ENCODE measurements at regions not wholly inside any gene's neighbourhood (a gene's known extent, or its start where the extent isn't known, plus 50 kb on each side); places are given as distances from the start of the nearest gene placed in this dataset.

DNA sequence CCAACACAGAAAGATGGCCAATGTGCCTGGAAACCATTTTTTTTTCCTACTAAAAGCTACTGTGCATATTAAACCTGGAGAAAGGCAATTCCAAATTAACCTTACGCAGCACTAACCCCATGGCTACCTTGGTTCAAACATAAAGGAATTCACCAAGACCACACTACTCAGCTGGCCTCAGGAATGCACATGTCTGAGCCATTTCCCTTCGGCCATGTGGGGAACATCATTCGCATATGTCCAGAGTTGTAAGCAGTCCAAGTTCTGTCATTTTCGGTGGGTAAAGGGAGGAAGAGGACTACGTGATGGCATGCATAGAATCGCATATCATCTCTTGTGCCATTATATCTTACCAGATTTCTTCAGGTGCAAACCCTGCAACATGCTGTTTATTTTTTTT lies 175.4 kb downstream of the NTMT2 start:
- TF ChIP-seq, protein P1, sequence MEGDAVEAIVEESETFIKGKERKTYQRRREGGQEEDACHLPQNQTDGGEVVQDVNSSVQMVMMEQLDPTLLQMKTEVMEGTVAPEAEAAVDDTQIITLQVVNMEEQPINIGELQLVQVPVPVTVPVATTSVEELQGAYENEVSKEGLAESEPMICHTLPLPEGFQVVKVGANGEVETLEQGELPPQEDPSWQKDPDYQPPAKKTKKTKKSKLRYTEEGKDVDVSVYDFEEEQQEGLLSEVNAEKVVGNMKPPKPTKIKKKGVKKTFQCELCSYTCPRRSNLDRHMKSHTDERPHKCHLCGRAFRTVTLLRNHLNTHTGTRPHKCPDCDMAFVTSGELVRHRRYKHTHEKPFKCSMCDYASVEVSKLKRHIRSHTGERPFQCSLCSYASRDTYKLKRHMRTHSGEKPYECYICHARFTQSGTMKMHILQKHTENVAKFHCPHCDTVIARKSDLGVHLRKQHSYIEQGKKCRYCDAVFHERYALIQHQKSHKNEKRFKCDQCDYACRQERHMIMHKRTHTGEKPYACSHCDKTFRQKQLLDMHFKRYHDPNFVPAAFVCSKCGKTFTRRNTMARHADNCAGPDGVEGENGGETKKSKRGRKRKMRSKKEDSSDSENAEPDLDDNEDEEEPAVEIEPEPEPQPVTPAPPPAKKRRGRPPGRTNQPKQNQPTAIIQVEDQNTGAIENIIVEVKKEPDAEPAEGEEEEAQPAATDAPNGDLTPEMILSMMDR (conservative IDR thresholded peaks at IDR 0.05; ENCODE audit: low read depth, low read length) = no peak
- DNase-seq (ENCODE audit: low read depth) = no peak
- H3K4me3 ChIP-seq (ENCODE audit: low read depth, low read length) = no peak overlapping the region

DNA sequence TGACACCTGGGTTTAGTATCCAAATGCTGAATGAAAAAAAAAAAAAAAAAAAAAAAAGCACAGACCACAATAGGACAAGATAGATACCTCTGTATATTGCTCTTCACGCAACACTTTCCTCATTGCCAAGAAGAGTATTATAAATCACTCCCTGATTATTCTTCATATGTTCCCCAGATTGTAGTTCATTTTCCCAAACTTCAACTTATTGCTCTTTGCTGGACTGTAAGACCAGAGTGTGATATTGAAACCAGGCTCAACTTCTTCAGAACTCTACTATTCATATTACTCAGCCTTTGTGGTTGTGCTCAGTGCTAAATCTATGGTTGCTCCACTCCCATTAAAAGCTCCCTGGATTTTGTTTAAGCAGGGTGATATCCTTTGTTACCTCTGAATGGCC lies 180.4 kb downstream of the NTMT2 start:
- no peak for DNase-seq (ENCODE audit: low read depth)
- TF ChIP-seq, protein P1 (conservative IDR thresholded peaks at IDR 0.05; ENCODE audit: low read depth, low read length) = no peak
- no peak overlapping the region for H3K4me3 ChIP-seq (ENCODE audit: low read depth, low read length)

DNA sequence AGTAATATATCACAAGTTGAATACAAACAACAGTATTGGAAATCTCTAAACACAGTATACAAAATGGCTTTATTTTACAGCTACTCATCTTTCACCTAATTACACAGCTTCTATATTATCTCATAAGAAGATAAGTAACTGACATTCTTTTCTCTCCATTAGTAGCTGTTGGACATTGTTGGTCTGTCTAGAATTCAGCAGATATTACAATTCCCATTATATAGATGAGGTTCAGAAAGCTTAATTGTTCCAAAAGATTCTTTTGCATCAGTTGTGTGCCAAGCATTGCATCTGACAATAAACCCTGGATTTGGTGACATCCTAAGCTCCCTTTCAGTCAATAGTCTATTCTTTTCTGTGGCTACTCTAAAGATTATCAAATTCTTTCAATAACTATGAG lies 187.0 kb downstream of the NTMT2 start:
- no peak overlapping the region for H3K4me3 ChIP-seq (ENCODE audit: low read depth, low read length)
- no peak for DNase-seq (ENCODE audit: low read depth)
- TF ChIP-seq, protein P1 (conservative IDR thresholded peaks at IDR 0.05; ENCODE audit: low read depth, low read length) = no peak

DNA sequence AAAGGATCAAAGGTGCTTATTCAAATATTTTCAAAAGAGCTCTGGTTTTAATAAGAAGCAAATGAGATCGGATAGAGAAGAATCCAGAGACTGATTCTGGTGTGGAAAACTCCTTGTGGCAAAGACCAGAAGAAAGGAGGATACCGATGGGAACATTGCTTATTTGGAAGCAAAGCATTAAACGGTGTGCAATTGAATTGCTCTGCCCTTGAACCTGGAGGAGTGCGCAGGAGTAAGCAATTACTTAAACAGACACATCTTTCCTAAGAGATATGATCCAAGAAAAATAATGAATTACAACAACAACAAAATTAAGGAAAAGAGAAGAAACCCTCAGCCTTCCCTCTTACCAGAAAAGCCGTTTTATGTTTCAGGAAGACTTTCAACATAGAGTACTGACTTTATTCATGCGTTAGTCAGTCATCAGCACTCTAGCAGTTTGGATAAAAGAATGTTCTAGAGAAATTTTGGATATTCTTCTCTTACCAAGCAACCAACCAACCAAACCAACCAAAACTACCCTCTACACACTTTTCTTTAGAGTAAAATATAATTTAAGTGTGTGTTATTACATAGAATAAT lies 191.7 kb downstream of the NTMT2 start:
- DNase-seq (ENCODE audit: low read depth) = no peak
- no peak overlapping the region for H3K4me3 ChIP-seq (ENCODE audit: low read depth, low read length)
- TF ChIP-seq, protein P1 (conservative IDR thresholded peaks at IDR 0.05; ENCODE audit: low read depth, low read length) = no peak

DNA sequence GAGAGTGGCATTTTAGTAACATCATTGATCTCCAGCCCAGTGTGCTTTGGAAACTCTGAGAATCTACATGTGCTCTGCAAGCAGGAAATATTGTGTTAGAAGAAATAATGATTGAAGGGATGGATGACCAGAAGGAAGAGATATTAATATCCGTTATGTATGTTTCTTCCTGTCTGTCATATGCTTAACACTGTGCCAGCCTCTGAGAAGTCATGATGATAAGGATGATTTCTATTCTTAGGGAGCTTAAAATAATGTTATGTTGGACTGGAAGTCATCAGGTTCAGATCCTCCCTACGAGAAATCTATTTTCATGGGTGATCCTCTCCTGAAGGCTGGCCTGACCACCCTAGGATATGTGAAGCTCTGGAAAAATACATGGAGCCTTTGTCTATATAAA lies 192.4 kb upstream of the GORAB start:
- no peak for DNase-seq (ENCODE audit: low read depth)

DNA sequence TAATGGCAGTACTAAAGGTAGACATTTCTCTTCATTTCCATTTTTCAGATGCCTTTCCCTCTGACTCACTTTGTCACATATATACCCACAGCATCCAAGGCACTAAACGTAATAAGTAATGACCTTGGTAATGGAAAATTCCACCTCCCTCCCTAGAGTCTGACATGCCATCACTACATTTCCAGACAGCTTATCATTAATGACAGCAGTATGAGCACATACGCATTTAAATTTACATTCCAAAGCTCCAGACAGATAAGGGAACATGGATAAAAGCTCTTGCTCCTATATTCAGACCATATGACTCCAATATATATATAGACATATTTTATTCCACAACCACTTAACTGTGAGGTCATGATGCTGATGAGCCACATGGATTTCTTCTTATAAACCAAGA lies 191.7 kb upstream of the GORAB start:
- no peak for DNase-seq (ENCODE audit: low read depth)
- no peak overlapping the region for H3K4me3 ChIP-seq (ENCODE audit: low read depth, low read length)
- TF ChIP-seq, protein P1 (conservative IDR thresholded peaks at IDR 0.05; ENCODE audit: low read depth, low read length) = no peak

More for the DNA sequence above, 192.4 kb upstream of the GORAB start:
- TF ChIP-seq, protein P1 (conservative IDR thresholded peaks at IDR 0.05; ENCODE audit: low read depth, low read length) = no peak
- no peak overlapping the region for H3K4me3 ChIP-seq (ENCODE audit: low read depth, low read length)

DNA sequence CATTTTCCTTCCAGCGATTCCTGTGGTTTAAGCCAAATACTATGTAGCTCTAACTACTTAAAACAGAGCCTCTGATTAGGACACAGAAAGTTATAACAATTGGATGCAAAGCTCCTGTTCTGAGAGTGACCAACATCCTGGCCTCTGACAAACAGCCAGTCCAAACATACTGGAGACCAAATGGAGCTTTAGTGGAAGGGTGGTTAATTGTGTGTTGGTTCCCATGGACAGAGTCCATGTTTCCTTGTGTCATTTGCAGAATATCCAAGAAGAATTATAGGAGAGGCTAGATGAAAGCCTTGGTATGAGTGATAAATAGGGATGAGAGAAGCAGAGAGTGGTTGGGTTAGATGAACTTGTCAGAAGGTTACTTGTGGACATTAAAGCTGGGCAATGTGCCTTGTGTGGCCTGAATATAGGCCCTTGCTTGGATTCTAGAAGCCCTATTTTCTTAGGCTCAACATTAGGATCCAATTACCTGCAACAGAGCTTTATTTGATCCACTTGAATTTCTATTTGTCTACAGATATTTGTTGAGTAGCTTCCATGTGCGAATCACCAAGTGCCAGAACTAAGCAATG lies 180.5 kb upstream of the GORAB start:
- TF ChIP-seq, protein P1 (conservative IDR thresholded peaks at IDR 0.05; ENCODE audit: low read depth, low read length) = no peak
- H3K4me3 ChIP-seq (ENCODE audit: low read depth, low read length) = no peak overlapping the region
- no peak for DNase-seq (ENCODE audit: low read depth)
